ENCODE measurements at regions not wholly inside any gene's neighbourhood (a gene's known extent, or its start where the extent isn't known, plus 50 kb on each side); places are given as distances from the start of the nearest gene placed in this dataset.

DNA sequence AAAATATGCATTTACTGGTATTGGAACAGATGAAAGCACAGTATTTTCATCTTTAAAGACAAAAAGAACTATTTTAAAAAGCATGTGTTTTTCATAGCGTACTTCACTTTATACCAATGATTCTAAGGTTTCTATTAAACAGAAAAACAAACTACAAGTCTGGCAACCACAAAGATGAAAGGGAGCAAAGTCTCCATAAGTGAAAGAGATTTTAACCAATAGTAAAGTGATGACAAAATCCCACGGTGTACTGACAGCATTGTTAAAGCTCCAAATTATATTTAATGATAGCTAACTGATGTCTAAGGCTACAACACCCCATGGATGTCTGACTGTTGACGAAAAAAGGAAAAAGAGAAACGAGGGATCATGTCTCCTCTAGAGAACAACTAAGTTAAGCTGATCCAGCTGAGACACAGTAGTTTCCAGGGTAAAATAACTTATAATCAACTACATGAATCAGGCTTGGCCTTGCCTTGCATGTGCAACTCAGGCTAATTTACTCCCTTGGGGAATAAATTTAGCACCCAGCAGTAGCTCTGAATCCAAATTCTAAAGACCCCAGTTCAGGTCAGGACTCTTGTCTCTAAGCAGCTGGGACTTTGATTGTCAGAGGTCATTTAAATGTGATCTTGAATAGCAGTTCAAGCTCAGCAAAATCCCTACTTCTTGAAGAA lies 56.0 kb upstream of the TAB2 start:
- H3K27ac ChIP-seq: no peak overlapping the region
- TF ChIP-seq, protein P1, sequence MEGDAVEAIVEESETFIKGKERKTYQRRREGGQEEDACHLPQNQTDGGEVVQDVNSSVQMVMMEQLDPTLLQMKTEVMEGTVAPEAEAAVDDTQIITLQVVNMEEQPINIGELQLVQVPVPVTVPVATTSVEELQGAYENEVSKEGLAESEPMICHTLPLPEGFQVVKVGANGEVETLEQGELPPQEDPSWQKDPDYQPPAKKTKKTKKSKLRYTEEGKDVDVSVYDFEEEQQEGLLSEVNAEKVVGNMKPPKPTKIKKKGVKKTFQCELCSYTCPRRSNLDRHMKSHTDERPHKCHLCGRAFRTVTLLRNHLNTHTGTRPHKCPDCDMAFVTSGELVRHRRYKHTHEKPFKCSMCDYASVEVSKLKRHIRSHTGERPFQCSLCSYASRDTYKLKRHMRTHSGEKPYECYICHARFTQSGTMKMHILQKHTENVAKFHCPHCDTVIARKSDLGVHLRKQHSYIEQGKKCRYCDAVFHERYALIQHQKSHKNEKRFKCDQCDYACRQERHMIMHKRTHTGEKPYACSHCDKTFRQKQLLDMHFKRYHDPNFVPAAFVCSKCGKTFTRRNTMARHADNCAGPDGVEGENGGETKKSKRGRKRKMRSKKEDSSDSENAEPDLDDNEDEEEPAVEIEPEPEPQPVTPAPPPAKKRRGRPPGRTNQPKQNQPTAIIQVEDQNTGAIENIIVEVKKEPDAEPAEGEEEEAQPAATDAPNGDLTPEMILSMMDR (IDR thresholded peaks at IDR 0.05): no peak
- no peak for TF ChIP-seq ZFX (IDR thresholded peaks at IDR 0.05; ENCODE audit: borderline replicate concordance)

DNA sequence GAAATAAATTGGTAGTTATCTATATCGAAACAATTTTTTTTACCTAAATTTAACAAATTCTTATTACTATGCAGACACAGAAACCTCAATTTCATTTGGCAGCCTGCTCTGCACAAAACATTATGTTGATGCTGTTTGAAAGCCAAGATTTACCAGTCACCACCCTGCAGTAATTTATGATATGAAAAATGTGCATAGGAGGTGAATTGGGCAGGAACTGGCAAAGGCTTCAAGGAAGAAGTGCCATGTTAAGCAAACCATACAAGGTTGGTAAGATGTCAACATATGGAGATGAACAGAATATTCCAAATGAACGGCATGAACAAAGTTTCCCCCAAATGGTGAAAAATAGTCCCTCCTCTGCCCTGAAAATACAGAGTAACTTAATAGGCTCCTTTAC lies 54.2 kb upstream of the TAB2 start:
- no peak overlapping the region for H3K27ac ChIP-seq
- no peak for TF ChIP-seq ZFX (IDR thresholded peaks at IDR 0.05; ENCODE audit: borderline replicate concordance)

DNA sequence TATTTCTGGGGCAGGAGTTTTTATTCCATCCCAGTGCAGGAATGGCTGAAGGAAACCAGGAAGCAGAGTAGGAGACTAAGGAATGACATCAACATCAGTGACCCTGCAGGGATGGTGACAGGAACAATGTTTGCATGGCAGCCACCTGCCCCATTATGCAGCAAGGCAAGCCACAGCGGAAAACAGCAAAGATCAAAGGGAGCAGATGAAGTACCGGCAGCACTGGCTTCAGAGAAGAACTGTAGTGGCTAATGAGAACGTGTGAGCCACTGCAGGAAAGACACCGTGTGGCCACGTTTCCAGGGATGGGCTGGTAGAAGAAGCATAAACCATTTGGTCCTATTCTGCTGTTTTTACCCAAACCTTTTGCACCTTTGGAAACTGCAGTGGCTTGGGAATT lies 52.9 kb upstream of the TAB2 start:
- no peak overlapping the region for H3K27ac ChIP-seq
- TF ChIP-seq, protein P1 (IDR thresholded peaks at IDR 0.05): no peak
- no peak for TF ChIP-seq ZFX (IDR thresholded peaks at IDR 0.05; ENCODE audit: borderline replicate concordance)

DNA sequence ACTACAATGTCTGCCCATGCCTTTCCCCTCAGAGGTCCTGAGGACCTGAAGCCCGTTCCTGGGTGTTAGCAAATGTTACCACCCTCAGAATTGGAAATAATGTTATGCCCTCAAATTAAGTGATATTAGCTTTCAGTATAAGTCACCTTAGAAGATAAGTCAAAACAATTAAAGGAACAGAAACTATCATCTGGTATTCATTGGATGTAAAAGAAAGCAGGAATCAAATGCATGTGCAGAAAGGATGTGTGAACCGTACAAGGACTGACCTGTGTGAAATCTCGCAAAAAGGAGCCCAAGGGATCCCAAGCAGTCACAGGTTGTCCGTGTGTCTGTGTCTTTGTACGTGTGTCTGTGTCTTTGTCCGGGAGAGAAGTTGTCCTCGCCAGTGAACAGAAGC lies 51.6 kb upstream of the TAB2 start:
- no peak overlapping the region for H3K27ac ChIP-seq
- TF ChIP-seq ZFX (IDR thresholded peaks at IDR 0.05; ENCODE audit: borderline replicate concordance): no peak
- TF ChIP-seq, protein P1 (IDR thresholded peaks at IDR 0.05): no peak

DNA sequence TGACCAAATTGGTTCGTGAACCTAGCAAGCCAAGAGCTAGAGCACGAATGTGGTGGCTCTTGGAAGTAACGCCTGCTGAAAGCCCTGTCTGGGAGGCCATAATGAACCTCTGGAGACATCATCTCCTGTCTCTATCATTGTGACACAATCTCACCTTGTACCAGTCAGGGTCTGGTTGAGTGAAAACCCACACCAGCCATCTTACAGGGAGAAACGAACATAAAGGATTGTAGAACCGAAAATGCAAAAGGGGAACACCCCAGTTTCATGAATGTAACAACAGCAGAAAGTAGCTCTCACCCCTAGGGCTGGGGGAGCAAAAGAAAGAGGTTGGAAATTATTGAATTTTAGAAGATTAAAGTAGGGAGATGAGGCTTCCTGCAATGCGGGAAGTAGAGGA lies 50.9 kb upstream of the TAB2 start:
- no peak overlapping the region for H3K27ac ChIP-seq
- TF ChIP-seq, protein P1 (IDR thresholded peaks at IDR 0.05): no peak
- TF ChIP-seq ZFX (IDR thresholded peaks at IDR 0.05; ENCODE audit: borderline replicate concordance): no peak

DNA sequence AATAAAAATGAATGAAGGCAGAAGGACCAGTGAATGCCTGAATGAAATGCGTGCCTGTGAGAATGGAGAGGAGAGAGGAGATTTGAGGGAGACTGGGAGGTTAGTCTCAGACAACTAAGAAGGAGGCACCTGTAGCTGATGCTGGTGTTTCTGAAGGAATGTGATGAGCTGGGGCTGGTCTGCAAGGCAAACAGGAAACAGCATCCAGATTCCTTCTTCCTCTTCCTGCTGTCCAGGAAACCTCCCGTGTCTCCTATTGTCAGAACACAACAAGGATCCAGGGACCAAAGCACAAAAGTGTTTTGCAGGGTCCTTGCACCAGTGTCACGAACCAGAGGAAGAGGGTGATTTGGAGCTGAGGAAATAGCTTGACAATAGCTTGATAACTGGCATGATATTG lies 50.4 kb upstream of the TAB2 start:
- H3K27ac ChIP-seq: no peak overlapping the region
- TF ChIP-seq, protein P1 (IDR thresholded peaks at IDR 0.05): no peak
- TF ChIP-seq ZFX (IDR thresholded peaks at IDR 0.05; ENCODE audit: borderline replicate concordance): no peak

DNA sequence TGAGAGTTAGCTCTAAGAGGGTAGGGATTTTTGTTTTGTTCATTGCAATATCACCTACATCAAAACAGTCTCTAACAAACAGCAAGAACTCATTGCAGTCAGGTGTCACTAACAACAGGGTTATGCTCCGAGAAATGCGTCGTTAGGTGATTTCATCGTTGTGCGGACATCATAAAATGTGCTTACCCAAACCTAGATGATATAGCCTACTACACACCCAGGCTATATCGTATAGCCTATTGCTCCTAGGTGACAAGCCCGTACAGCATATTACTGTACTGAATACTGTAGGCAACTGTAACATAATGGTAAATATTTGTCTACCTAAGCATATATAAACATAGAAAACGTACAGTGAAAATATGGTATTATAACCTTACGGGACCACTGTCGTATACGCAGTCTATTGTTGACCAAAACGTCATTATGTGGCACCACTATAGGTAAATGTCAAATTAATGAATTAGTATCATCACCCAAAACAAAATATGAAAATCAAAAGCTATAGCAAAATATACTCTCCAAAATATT lies 49.9 kb upstream of the TAB2 start:
- no peak for TF ChIP-seq ZFX (IDR thresholded peaks at IDR 0.05; ENCODE audit: borderline replicate concordance)
- TF ChIP-seq, protein P1 (IDR thresholded peaks at IDR 0.05): no peak

More for the DNA sequence above, 49.9 kb upstream of the TAB2 start:
- no peak overlapping the region for H3K27ac ChIP-seq
